Stimulated activated CD4-positive, alpha-beta T cell treated with anti-CD3 and anti-CD28 coated beads, TNF-alpha, amount 100 ng/mL, for 48 hours (primary cell): ENCODE measurements at regions not wholly inside any gene's neighbourhood (a gene's known extent, or its start where the extent isn't known, plus 50 kb on each side); places are given as distances from the start of the nearest gene placed in this dataset.
"Not testable (repeated sequence)": the region's sequence is repeated elsewhere in the genome, so short reads cannot be mapped to it uniquely, and the experiment has no call there.

Experiments
- DNase-seq, 3 donors: peaks; one replicate each; pipeline ENCODE4 v3.0.0-alpha.2; 2020; ENCODE audit warnings: low read depth in 3 of 3

- no peak for DNase-seq
Observed at GRCh38 chr12:47348206-47348605, 268.4 kb upstream of the AMIGO2 start.

- no peak for DNase-seq
Observed at GRCh38 chr12:47346251-47347019, 266.7 kb upstream of the AMIGO2 start.

GRCh38 chr12:47343684-47344567 is 264.2 kb upstream of the AMIGO2 start:
- DNase-seq = no peak

- no peak for DNase-seq
Observed at GRCh38 chr12:47340411-47341015, 260.8 kb upstream of the AMIGO2 start.

- DNase-seq = no peak
Observed at GRCh38 chr12:47337581-47337980, 257.8 kb upstream of the AMIGO2 start.

GRCh38 chr12:47333271-47333858 is 253.6 kb upstream of the AMIGO2 start:
- not testable (repeated sequence) for DNase-seq

GRCh38 chr12:47328831-47329545 is 249.2 kb upstream of the AMIGO2 start:
- no peak for DNase-seq

- no peak for DNase-seq
Observed at GRCh38 chr12:47326190-47326589, 246.4 kb upstream of the AMIGO2 start.

GRCh38 chr12:47323802-47324201 is 244.0 kb upstream of the AMIGO2 start:
- no peak for DNase-seq

- DNase-seq = no peak
Observed at GRCh38 chr12:47321436-47321835, 241.7 kb upstream of the AMIGO2 start.

GRCh38 chr12:47319746-47320145 is 240.0 kb upstream of the AMIGO2 start:
- DNase-seq = no peak

GRCh38 chr12:47318963-47319362 is 239.2 kb upstream of the AMIGO2 start:
- DNase-seq = no peak

GRCh38 chr12:47317175-47317915 is 237.6 kb upstream of the AMIGO2 start:
- DNase-seq = no peak

GRCh38 chr12:47316609-47317049 is 236.9 kb upstream of the AMIGO2 start:
- DNase-seq = no peak

- no peak for DNase-seq
Observed at GRCh38 chr12:47314996-47315395, 235.2 kb upstream of the AMIGO2 start.

GRCh38 chr12:47312808-47313426 is 233.2 kb upstream of the AMIGO2 start:
- DNase-seq = no peak

GRCh38 chr12:47312147-47312546 is 232.4 kb upstream of the AMIGO2 start:
- DNase-seq = no peak

- no peak for DNase-seq
Observed at GRCh38 chr12:47311568-47311967, 231.8 kb upstream of the AMIGO2 start.

- no peak for DNase-seq
Observed at GRCh38 chr12:47311010-47311409, 231.3 kb upstream of the AMIGO2 start.

- no peak for DNase-seq
Observed at GRCh38 chr12:47308672-47309071, 228.9 kb upstream of the AMIGO2 start.
